ENCODE measurements at regions not wholly inside any gene's neighbourhood (a gene's known extent, or its start where the extent isn't known, plus 50 kb on each side); places are given as distances from the start of the nearest gene placed in this dataset.

- no peak for DNase-seq (ENCODE audit: low spot score)
Observed at GRCh38 chr9:13487498-13487897, 208.0 kb upstream of the MPDZ start.

DNA sequence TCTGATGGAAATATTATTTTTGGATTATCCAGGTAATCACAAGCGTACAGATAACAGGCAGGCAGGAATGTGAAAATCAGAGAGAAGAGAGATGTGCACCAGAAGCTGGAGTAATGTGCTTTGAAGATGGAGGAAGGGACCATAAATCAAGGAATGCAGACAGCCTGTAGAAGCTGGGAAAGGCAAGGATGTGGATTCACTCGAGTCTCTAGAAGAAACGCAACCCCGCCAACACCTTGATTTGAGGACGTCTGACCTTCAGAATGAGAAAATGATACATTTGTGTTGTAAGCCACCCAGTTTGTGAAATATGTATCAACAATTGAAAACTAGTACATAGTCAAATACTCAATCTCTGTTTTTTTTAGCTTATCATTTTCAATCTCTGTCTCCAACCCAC lies 207.6 kb upstream of the MPDZ start:
- no peak for DNase-seq (ENCODE audit: low spot score)

GRCh38 chr9:13485068-13485596 lies 205.6 kb upstream of the MPDZ start:
- DNase-seq (ENCODE audit: low spot score), result no peak

DNA sequence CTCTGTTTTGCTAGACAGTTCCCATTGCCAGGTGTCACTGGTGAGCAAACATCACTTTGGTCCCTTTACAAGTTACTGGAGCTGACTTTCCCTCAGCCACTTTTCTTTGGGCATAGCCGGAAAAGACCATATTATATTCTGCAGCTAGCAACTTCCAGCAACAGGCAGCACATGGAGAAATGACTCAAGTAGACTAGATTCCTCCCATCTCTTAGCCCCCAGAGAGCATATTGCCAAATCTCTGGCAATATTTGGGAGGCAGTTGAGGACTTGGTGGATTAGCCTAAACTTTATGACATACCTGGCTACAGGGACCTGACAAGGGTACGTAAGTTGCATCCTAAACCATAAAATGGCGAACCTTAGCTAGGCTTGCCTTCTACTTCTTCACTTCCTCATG lies 204.7 kb upstream of the MPDZ start:
- DNase-seq (ENCODE audit: low spot score), result no peak

GRCh38 chr9:13481274-13481673 lies 201.8 kb upstream of the MPDZ start:
- no peak for DNase-seq (ENCODE audit: low spot score)

- DNase-seq (ENCODE audit: low spot score), result no peak
Observed at GRCh38 chr9:13480693-13481092, 201.2 kb upstream of the MPDZ start.

GRCh38 chr9:13479096-13479495 lies 199.6 kb upstream of the MPDZ start:
- DNase-seq (ENCODE audit: low spot score), result no peak

DNA sequence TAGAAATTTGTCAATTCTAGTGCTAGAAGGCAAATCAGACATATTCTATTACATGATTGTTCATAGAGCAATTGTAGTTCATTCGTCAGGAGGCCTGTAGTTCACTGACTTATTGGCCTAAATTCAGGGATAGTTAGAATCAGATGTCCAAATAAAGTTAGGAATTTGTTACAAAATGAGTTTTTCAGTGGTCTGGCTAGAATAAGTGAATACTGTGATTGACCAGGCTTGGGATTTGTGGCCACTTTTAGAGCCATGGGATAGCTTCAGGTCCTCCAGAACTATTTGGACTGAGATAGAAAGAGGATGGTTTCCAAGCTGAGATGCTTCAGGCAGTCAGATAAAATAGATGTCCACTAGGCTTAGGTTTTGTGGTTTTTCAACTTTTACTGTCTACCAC lies 199.1 kb upstream of the MPDZ start:
- DNase-seq (ENCODE audit: low spot score), result no peak

DNA sequence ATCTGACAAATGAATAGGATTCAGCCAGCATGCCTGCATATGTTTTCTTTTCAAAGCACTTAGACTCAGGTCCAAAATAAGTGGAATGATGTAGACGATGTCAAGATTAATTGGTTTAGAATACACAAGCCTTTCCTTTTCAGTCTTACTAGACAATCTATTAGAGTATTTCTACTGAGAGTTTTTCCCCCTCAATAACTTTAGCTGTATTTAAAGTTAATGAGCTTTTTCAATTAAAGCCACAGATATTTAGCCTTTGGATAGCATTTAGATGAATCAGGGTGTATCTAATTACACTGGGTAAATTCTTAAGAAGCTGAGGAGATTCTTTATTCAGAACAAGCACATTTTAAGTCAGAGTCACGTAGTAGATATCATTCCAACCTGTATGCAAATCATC lies 198.7 kb upstream of the MPDZ start:
- DNase-seq (ENCODE audit: low spot score), result no peak

- no peak for DNase-seq (ENCODE audit: low spot score)
Observed at GRCh38 chr9:13470836-13471235, 191.3 kb upstream of the MPDZ start.

- no peak for DNase-seq (ENCODE audit: low spot score)
Observed at GRCh38 chr9:13467157-13467556, 187.7 kb upstream of the MPDZ start.

- no peak for DNase-seq (ENCODE audit: low spot score)
Observed at GRCh38 chr9:13461414-13461991, 182.0 kb upstream of the MPDZ start.

DNA sequence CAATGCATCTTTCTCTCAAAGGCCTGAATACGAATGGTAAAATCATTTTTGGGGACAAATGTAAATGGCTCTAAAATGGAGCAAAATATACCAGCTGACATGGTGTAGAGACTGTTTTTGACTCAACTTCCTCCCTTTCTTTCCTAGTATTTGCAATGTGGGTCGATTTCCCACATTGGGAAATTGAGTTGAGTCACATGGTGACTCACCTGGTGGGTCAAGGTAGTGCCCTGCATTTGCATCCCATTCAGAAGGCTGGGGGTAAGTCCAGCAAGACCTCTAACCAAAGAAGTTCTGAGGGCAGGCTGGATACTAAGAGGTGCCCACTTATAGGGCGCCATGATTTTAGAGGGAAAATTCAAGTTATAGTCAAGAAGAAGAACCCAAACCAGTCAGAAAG lies 179.6 kb upstream of the MPDZ start:
- no peak for DNase-seq (ENCODE audit: low spot score)

DNA sequence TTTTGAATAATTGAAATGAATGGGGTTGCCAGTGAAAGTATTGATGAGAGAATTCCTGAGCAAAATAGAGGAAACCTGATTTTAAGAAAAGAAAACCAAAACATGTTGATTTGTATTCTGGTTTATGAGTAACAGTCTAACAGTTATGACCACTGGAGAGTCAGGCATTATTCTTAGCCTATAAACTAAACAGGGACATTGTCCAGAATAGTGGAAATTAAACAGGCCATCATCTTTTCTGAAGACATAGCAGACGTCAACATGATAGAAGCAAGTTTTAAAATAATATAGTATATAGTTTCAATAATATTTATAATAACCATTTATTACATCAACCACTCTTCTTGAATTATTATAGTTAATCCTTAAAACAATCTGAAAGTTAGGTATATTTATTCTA lies 178.3 kb upstream of the MPDZ start:
- DNase-seq (ENCODE audit: low spot score), result no peak

GRCh38 chr9:13450723-13451122 lies 171.2 kb upstream of the MPDZ start:
- DNase-seq (ENCODE audit: low spot score), result no peak

DNA sequence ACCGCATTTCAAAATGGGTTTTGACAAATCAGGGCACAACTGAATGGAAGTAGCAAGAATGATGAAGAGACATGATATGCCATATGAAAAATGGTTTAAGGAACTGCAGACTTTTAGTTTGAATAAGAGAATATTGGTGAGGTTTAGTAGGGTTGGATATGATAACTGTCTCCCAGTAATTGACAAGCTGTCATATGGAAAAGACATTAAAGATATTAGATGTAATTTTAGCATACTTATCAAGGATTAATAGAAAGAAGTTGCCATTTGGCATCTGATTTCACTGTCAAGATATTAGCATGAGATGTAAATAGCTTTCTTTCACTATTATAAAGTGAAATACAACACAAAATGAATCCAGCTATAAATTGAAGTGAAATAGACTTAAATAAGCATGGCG lies 169.0 kb upstream of the MPDZ start:
- no peak for DNase-seq (ENCODE audit: low spot score)

DNA sequence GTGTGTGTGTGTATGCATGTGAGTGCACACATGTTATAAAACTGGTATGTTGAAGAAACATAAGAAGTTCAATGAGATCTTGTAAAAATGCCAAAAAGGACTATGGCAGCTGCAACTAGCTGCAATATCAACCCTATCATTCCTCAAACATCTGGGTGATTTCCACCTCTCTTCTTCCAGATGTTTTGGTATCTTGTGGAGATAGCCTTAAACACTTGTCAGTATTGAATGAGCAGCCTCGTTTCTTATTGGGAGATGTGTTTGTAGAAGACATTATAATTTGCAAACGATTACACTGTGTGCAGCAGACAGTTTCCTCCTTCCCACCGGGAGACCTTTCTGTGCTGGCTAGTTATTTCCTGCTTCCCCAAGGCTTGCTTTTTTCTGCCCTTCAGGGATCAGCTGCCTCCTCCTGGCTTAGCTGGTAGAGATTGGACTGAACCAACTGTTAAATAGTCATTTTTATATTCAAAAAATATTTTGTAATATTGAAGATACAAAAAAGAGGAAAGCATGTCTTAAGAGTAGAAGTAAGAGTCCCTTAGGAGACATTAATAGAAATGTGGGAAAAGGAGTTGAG lies 168.4 kb upstream of the MPDZ start:
- DNase-seq (ENCODE audit: low spot score), result no peak

DNA sequence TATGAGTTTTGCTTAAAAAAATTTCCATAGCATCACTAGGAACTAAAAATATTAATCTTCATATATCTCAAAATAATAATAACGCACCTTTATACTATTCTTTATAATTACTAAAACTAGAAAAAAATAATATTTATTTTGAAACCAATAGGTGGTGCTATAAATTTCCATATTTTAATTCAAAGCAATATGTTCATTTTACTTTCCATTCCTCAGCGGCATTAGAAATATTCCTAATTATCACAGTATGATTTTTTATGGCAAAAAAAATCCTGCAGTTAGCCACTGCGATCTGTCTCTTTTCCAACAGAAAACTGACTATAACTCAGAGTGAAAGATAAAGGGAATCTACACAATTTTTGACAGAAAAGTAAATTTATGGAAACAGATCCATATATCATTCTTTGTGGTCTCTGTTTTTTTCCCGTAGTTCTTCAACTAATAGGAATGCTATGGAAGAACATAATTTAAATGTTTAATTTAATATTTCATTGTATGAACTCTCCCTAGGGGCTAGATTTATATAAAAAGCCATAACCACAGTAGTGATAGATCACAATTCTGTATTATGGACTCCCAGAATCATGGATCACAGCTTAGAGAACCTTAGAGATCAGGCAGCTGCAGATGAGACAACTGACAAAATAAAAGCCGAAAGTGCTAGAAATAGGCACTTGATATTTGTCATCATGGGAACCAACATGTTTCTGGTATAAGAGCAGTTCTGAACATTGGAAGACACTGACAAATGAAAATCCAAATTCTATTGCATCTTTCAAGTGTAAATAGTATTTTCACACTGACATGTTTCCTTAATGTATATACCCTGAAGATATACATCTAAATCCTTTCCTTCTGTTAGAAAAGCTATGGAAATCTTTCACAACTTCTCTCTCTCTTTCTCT lies 167.7 kb upstream of the MPDZ start:
- DNase-seq (ENCODE audit: low spot score), result no peak

GRCh38 chr9:13446286-13446937 lies 166.9 kb upstream of the MPDZ start:
- DNase-seq (ENCODE audit: low spot score), result no peak

GRCh38 chr9:13445103-13445500 lies 165.6 kb upstream of the MPDZ start:
- DNase-seq (ENCODE audit: low spot score), result no peak

DNA sequence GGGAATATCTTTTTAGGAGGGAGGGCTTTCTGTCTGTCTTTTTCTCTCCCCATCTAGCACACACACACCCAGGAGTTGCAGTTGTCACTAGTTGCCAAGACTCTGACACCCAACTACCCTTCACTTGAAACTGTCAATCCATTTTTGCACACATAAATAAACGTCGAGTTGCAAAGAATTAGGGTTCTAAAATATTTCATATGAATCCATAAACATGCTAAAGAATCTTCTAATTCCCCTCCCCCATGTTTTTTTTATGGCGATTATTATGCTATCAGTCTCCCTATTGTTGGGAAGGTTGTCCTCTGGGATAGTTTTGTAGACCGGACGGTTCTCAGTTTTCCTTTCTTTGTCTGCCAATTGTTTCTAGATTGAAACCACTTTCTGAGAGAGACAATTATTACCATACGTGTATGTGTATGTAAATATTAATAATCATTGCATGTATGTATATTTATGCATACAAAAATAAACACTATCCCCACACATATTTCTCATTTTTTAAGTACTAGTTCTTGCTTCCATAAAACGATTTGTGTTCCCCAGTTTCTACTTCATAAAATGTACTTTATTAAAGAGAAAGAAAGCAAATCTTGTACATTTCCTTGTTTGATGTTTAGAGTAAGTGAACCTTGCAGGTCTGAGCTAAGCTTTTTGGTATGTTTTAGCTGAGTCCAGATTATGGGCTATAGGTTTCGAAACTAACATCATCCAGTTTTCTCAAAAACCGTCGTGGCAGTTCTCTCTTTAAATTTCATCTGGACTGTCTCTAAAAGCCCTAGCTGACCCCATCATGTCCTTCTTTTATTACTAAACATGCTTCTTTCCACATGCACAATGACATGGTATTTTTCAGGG lies 165.0 kb upstream of the MPDZ start:
- no peak for DNase-seq (ENCODE audit: low spot score)
